HG03064 (cell line): ENCODE measurements at regions not wholly inside any gene's neighbourhood (a gene's known extent, or its start where the extent isn't known, plus 50 kb on each side); places are given as distances from the start of the nearest gene placed in this dataset.

Experiments
- ATAC-seq: cut with Tn5 transposase; IDR thresholded peaks from one replicate; pipeline ENCODE4 v1.9.1; 2021; ENCODE audit warnings: low read depth; ENCODE audit not compliant: unreplicated experiment

GRCh38 chr18:78296166-78296565 lies 683.5 kb upstream of the SALL3 start:
- ATAC-seq, result no peak

GRCh38 chr18:78297048-78297447 lies 682.6 kb upstream of the SALL3 start:
- no peak for ATAC-seq

GRCh38 chr18:78303519-78304191 lies 676.0 kb upstream of the SALL3 start:
- no peak for ATAC-seq

- no peak for ATAC-seq
Measured at GRCh38 chr18:78304192-78305164, 675.1 kb upstream of the SALL3 start.

GRCh38 chr18:78305789-78306188 lies 673.8 kb upstream of the SALL3 start:
- ATAC-seq, result no peak

GRCh38 chr18:78309307-78309706 lies 670.3 kb upstream of the SALL3 start:
- no peak for ATAC-seq

- no peak for ATAC-seq
Measured at GRCh38 chr18:78309924-78310323, 669.7 kb upstream of the SALL3 start.

GRCh38 chr18:78319264-78319663 lies 660.4 kb upstream of the SALL3 start:
- no peak for ATAC-seq

- no peak for ATAC-seq
Measured at GRCh38 chr18:78319961-78320360, 659.7 kb upstream of the SALL3 start.

- no peak for ATAC-seq
Measured at GRCh38 chr18:78321402-78321801, 658.2 kb upstream of the SALL3 start.

- ATAC-seq, result no peak
Measured at GRCh38 chr18:78323453-78324197, 656.0 kb upstream of the SALL3 start.

- no peak for ATAC-seq
Measured at GRCh38 chr18:78327643-78328042, 652.0 kb upstream of the SALL3 start.

- ATAC-seq, result no peak
Measured at GRCh38 chr18:78330766-78331165, 648.9 kb upstream of the SALL3 start.

GRCh38 chr18:78352910-78353309 lies 626.7 kb upstream of the SALL3 start:
- no peak for ATAC-seq

- no peak for ATAC-seq
Measured at GRCh38 chr18:78362198-78362597, 617.4 kb upstream of the SALL3 start.

GRCh38 chr18:78363556-78364387 lies 615.8 kb upstream of the SALL3 start:
- ATAC-seq, result no peak

GRCh38 chr18:78364388-78364960 lies 615.1 kb upstream of the SALL3 start:
- ATAC-seq, result no peak

GRCh38 chr18:78367996-78368395 lies 611.6 kb upstream of the SALL3 start:
- ATAC-seq, result no peak

- no peak for ATAC-seq
Measured at GRCh38 chr18:78368726-78369125, 610.9 kb upstream of the SALL3 start.

GRCh38 chr18:78376046-78376445 lies 603.6 kb upstream of the SALL3 start:
- no peak for ATAC-seq
